Muscle layer of colon (tissue), 2 donors: ENCODE measurements at regions not wholly inside any gene's neighbourhood (a gene's known extent, or its start where the extent isn't known, plus 50 kb on each side); places are given as distances from the start of the nearest gene placed in this dataset.

ENCODE experiments used
- H3K27ac ChIP-seq: one replicate; pipeline ENCODE4 v1.7.0; 2013; ENCODE audit warnings: low read depth, mild to moderate bottlenecking, low read length, moderate library complexity
- H3K27me3 ChIP-seq, 2 donors: one replicate each; pipeline ENCODE4 v1.7.0; 2013; ENCODE audit warnings: low read length in 2 of 2, mild to moderate bottlenecking in 2 of 2; ENCODE audit not compliant: insufficient read depth in 2 of 2, control insufficient read depth in 1 of 2
- H3K36me3 ChIP-seq: one replicate; pipeline ENCODE4 v1.7.0; 2013; ENCODE audit warnings: mild to moderate bottlenecking, low read length; ENCODE audit not compliant: insufficient read depth
- H3K4me1 ChIP-seq: one replicate; pipeline ENCODE4 v1.7.0; 2013; ENCODE audit warnings: mild to moderate bottlenecking, low read length; ENCODE audit not compliant: insufficient read depth
- H3K4me3 ChIP-seq, 2 donors: one replicate each; pipeline ENCODE4 v1.7.0; 2013; ENCODE audit warnings: low read length in 2 of 2, low read depth in 1 of 2, mild to moderate bottlenecking in 1 of 2, moderate library complexity in 1 of 2
- H3K9ac ChIP-seq: one replicate; pipeline ENCODE4 v1.7.0; 2013; ENCODE audit warnings: low read length
- H3K9me3 ChIP-seq: one replicate; pipeline ENCODE4 v1.7.0; 2013; ENCODE audit warnings: mild to moderate bottlenecking, low read length
- donor health status: abdominal sarcoma.
- donor health status: Adenocarcinoma of cecum.

- no peak overlapping the region for H3K9ac ChIP-seq
- no peak overlapping the region for H3K4me3 ChIP-seq
- no peaks in the 10 kb centered on the region for H3K36me3 ChIP-seq
- H3K4me1 ChIP-seq, result no peaks in the 10 kb centered on the region
- H3K27me3 ChIP-seq, result no peaks in the 10 kb centered on the region
- no peaks in the 10 kb centered on the region for H3K9me3 ChIP-seq
- no peak overlapping the region for H3K27ac ChIP-seq
Observed at GRCh38 chr18:29172756-29173067, 995.8 kb upstream of the CDH2 start.

DNA sequence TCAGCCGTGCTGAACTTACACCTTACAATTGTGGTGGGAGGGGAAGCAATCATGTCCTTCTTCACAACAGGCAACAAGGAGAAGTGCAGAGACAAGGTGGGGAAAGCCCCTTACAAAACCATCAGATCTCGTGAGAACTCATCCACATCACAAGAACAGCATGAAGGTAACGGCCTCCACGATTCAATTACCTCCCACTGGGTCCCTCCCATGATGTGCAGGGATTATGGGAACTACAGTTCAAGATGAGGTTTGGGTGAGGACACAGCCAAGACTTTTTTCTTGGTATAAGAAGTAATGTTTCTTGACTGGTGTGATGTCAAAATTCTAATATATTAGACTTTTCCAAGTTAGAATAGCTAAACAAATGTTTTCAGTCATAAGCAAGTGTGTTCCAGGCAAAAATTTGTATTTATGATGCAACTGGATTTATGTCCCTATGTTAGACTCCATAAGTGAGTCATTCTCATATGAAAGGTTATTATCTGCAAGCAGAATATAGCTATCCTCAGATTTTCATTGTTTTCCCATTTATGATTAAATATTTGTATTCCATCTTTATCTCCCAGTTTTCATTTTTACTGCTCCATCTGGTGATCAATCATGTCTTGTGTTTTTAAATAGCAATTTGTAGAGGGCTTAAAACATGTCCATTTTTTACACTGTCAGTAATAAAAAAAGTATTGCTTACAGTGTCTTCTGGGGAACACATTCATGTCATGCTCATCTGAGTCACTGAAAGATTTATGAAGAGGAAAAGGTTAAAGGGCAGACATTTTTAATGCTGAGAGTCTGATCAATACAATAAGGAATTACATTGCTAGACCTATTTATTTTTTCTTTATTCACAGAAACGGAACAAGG lies 995.2 kb upstream of the CDH2 start:
- no peaks in the 10 kb centered on the region for H3K9me3 ChIP-seq

GRCh38 chr18:29169599-29169998 lies 992.7 kb upstream of the CDH2 start:
- H3K27me3 ChIP-seq, result no peaks in the 10 kb centered on the region
- H3K9ac ChIP-seq, result no peak overlapping the region
- peaks cover 9% of the 10 kb centered on the region for H3K4me1 ChIP-seq
- no peaks in the 10 kb centered on the region for H3K9me3 ChIP-seq
- no peak overlapping the region for H3K4me3 ChIP-seq
- H3K27ac ChIP-seq, result no peak overlapping the region
- no peaks in the 10 kb centered on the region for H3K36me3 ChIP-seq

More for the DNA sequence above, 995.2 kb upstream of the CDH2 start:
- Histone ChIP-seq H3K27ac (no peak overlapping the region), H3K4me1 (no peaks in the 10 kb centered on the region), H3K4me3 (no peak overlapping the region), H3K9ac (no peak overlapping the region), H3K36me3 (no peaks in the 10 kb centered on the region), H3K27me3 (no peaks in the 10 kb centered on the region)

GRCh38 chr18:29164993-29165599 lies 988.2 kb upstream of the CDH2 start:
- no peaks in the 10 kb centered on the region for H3K36me3 ChIP-seq
- H3K4me3 ChIP-seq, result no peak overlapping the region
- H3K9ac ChIP-seq, result no peak overlapping the region
- no peaks in the 10 kb centered on the region for H3K9me3 ChIP-seq
- H3K27me3 ChIP-seq, result no peaks in the 10 kb centered on the region
- H3K27ac ChIP-seq, result no peak overlapping the region
- H3K4me1 ChIP-seq, result peaks cover 23% of the 10 kb centered on the region

GRCh38 chr18:29164020-29164706 lies 987.2 kb upstream of the CDH2 start:
- Histone ChIP-seq H3K9me3 (no peaks in the 10 kb centered on the region), H3K36me3 (no peaks in the 10 kb centered on the region), H3K27ac (no peak overlapping the region), H3K4me3 (no peak overlapping the region), H3K9ac (no peak overlapping the region), H3K4me1 (peaks cover 23% of the 10 kb centered on the region), H3K27me3 (no peaks in the 10 kb centered on the region)

GRCh38 chr18:29163596-29163995 lies 986.7 kb upstream of the CDH2 start:
- Histone ChIP-seq H3K4me1 (peaks cover 23% of the 10 kb centered on the region), H3K36me3 (no peaks in the 10 kb centered on the region), H3K9ac (no peak overlapping the region), H3K9me3 (no peaks in the 10 kb centered on the region), H3K27ac (no peak overlapping the region), H3K27me3 (no peaks in the 10 kb centered on the region), H3K4me3 (no peak overlapping the region)

GRCh38 chr18:29161429-29161828 lies 984.5 kb upstream of the CDH2 start:
- H3K4me3 ChIP-seq, result no peak overlapping the region
- H3K27ac ChIP-seq, result no peak overlapping the region
- H3K9me3 ChIP-seq, result no peaks in the 10 kb centered on the region
- H3K27me3 ChIP-seq, result no peaks in the 10 kb centered on the region
- H3K4me1 ChIP-seq, result peaks cover 23% of the 10 kb centered on the region
- no peaks in the 10 kb centered on the region for H3K36me3 ChIP-seq
- H3K9ac ChIP-seq, result no peak overlapping the region

- no peaks in the 10 kb centered on the region for H3K36me3 ChIP-seq
- no peaks in the 10 kb centered on the region for H3K27me3 ChIP-seq
- no peak overlapping the region for H3K9ac ChIP-seq
- no peak overlapping the region for H3K4me3 ChIP-seq
- no peaks in the 10 kb centered on the region for H3K9me3 ChIP-seq
- peaks cover 20% of the 10 kb centered on the region for H3K4me1 ChIP-seq
- no peak overlapping the region for H3K27ac ChIP-seq
Observed at GRCh38 chr18:29160170-29160569, 983.2 kb upstream of the CDH2 start.

GRCh38 chr18:29157905-29158304 lies 981.0 kb upstream of the CDH2 start:
- no peak overlapping the region for H3K9ac ChIP-seq
- H3K9me3 ChIP-seq, result no peaks in the 10 kb centered on the region
- H3K36me3 ChIP-seq, result no peaks in the 10 kb centered on the region
- H3K27me3 ChIP-seq, result no peaks in the 10 kb centered on the region
- no peak overlapping the region for H3K4me3 ChIP-seq
- H3K27ac ChIP-seq, result no peak overlapping the region
- peaks cover 5% of the 10 kb centered on the region for H3K4me1 ChIP-seq

DNA sequence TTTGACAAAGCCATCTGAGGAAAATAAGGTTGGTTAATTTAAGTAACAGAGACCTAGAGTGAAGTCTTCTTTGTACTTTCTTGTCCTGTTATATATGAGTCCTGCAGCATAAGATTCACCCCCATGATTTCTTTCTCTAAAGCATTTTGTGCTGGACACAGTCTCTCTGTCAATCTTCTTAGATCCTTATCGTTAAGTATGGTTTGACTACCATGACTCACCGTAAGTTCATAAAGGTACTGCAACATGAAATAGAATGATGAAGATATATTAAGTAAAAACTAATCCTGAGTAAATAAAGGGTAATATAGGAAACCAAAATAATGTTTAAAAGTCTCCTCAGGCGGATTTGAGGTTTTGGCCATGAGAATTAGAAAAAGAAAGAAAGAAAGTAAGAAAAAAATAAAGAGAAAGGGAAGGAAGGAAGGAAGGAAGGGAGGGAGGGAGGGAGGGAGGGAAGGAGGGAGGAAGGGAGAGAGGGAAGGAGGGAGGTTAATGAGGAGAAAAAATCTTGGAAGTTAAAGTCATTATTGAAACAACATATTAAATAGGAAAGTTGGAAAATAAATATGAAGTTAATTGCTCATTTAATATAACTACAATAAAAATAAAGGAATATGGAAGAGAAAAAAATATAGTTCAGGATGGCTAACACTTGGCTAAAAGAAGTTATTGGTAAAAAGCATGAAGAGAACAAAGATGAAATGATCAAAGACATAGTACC lies 980.3 kb upstream of the CDH2 start:
- Histone ChIP-seq H3K4me3 (no peak overlapping the region), H3K9ac (no peak overlapping the region), H3K27me3 (no peaks in the 10 kb centered on the region), H3K9me3 (no peaks in the 10 kb centered on the region), H3K36me3 (no peaks in the 10 kb centered on the region), H3K27ac (no peak overlapping the region), H3K4me1 (peaks cover 5% of the 10 kb centered on the region)

DNA sequence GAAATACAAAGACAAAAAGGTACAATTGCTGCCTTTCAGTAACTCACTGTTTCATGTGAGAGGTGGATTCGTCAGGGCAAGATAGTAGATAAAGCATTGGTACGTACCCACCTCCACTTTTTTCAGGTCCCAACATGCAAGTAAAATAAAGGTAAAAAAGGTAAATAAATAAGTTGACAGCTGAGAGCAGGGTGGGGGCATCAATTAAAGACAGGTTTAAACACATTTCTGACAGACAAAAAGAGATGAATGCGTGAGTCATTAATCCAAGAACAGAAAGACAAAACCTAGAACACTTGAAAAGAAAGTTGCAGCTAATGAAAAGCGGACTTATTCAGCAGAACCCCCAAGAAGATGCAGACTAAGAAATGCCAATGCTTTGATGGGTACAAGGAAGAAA lies 979.6 kb upstream of the CDH2 start:
- no peaks in the 10 kb centered on the region for H3K27me3 ChIP-seq
- H3K4me1 ChIP-seq, result peaks cover 5% of the 10 kb centered on the region
- H3K27ac ChIP-seq, result no peak overlapping the region
- no peaks in the 10 kb centered on the region for H3K9me3 ChIP-seq
- no peaks in the 10 kb centered on the region for H3K36me3 ChIP-seq
- H3K4me3 ChIP-seq, result no peak overlapping the region
- no peak overlapping the region for H3K9ac ChIP-seq
